GM12864 (cell line): ENCODE measurements at regions not wholly inside any gene's neighbourhood (a gene's known extent, or its start where the extent isn't known, plus 50 kb on each side); places are given as distances from the start of the nearest gene placed in this dataset.

Experiments used
- DNase-seq: peaks from one replicate; pipeline ENCODE4 v3.0.0-alpha.2; 2011; ENCODE audit warnings: low read depth
- H3K4me3 ChIP-seq: 2 replicates; pipeline ENCODE4 v1.5.1; 2011; ENCODE audit warnings: mild to moderate bottlenecking, low read depth, low read length, control low read depth
- TF ChIP-seq, protein P1 (sequence below): IDR thresholded peaks from 2 replicates; pipeline ENCODE4 v1.5.1; 2011; ENCODE audit warnings: low read depth, mild to moderate bottlenecking, moderate library complexity, low read length, control low read depth, inconsistent platforms; ENCODE audit errors: missing control alignments

DNA sequence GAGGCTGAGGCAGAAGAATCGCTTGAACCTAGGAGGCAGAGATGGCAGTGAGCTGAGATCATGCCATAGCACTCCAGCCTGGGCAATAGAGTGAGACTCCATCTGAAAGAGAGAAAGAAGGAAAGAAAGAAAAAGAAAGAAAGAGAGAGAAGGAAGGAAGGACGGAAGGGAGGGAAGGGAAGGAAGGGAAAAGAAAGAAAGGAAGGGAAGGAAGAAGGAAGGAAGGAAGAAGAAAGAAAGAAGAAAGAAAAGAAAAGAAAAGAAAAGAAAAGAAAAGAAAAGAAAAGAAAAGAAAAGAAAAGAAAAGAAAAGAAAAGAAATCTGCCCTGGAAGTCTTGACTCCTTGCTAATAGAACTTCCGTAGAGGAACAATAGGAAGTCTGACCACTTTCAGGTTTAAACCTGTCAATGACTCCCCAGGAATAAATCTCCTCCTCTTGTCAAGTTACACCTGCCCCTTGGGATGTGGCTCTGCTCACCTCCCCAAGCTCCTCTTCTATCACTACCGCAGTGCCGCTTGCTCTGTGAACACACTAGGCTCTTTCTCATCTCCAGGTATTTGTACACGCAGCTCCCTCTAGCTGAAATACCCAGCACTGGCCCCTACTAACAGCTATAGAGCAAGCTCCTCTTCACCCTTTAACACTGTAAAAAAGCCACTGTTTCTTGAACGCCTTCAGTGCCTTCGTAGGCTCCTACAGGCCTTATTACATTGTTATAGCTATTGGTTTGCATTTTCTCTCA, 773.1 kb upstream of the TBX3 start:
- no peak for DNase-seq
- no peak overlapping the region for H3K4me3 ChIP-seq
- TF ChIP-seq, protein P1, sequence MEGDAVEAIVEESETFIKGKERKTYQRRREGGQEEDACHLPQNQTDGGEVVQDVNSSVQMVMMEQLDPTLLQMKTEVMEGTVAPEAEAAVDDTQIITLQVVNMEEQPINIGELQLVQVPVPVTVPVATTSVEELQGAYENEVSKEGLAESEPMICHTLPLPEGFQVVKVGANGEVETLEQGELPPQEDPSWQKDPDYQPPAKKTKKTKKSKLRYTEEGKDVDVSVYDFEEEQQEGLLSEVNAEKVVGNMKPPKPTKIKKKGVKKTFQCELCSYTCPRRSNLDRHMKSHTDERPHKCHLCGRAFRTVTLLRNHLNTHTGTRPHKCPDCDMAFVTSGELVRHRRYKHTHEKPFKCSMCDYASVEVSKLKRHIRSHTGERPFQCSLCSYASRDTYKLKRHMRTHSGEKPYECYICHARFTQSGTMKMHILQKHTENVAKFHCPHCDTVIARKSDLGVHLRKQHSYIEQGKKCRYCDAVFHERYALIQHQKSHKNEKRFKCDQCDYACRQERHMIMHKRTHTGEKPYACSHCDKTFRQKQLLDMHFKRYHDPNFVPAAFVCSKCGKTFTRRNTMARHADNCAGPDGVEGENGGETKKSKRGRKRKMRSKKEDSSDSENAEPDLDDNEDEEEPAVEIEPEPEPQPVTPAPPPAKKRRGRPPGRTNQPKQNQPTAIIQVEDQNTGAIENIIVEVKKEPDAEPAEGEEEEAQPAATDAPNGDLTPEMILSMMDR: peak; percentile 32

DNA sequence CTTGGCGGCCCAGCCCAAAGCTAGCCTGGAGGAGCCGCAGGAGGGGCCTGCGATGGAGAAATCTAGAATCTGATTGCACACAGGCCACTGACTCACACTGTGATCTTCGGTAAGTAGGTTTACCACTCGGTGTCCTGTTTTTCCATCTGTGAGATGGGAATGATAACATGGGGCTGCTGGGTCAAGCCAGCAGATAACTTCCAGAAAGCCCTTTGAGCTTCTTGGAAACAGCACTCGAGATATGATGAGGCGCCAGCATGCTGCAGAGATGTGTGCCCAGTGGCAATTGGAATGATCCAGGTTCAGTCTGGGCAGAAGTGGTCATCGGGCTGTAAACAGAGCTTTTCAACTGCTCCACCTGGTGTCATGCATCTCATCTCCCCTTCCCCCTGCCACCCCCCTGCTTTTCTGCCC, 771.3 kb upstream of the TBX3 start:
- no peak for DNase-seq
- TF ChIP-seq, protein P1: no peak
- no peak overlapping the region for H3K4me3 ChIP-seq

DNA sequence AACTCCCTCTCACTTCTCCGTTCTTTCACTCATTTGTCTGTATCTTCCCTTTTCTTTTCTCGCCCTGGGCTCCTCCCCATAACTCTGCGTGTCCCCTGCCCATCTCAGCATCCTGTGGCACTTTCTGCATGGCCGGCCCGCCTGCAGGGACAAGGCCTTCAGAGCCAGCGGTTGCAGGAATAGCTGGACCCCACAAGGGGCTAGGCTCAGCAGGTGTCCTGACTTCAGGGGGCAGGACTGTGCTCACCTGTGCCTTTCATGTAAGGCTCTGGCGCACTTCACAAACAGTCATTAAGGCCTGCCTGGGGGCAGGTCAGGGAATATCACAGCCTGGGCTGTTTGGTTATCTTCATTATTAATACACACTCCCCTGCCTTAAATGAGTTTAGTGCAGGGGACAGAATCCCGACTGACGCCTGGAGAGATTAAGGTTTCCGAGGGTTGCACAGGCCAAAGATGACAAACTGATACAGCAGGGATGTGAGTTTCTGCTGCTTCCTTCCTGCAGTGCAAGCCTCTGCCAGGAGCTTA, 768.8 kb upstream of the TBX3 start:
- DNase-seq: no peak
- TF ChIP-seq, protein P1: no peak
- no peak overlapping the region for H3K4me3 ChIP-seq

DNA sequence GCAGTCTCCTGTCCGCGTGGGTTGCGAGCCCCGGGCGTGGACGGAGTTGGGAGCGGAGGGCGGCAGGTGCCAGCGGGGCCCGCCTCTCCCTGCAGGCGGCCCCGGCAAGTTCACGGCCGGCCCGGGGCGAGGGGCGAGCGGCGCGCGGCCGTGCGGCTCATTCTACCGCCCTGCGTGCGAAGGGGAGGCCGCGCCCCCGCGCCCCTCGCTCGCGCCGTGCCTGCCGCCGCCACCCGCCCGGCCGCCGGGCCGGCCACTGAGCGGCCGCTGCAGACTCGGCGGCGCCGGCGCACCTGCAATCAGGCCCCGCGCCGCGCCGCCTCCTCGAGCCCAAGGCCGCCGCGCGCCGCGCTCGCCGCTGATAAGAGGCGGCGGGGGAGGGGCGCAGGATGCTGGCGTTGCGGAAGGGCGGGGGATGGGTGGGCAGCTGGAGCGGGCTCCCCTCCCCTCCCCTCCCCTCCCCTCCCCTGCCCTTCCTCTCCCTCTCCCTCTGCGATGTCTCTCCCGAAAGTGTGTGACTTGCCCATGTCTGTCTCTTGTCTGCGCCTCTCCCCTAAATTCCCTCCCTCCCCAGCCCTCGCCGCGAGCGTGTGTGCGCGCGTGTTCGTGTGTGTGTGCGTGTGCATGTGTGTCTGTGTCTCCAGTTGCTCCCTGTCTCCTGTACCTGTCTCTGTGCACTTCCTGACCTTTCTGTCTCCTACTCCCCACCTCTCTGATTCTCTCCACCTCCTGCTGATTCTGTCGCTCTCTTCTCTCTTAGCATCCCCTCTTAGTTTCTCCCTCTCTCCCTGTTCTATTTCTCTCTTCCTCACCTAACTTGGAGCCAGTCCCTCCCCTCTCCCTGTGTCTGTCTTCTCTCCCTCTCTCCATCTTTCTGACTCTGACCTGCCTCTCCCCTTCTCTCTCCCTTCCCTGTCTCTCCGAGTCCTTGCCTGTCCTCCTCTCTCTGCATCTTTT, 768.1 kb upstream of the TBX3 start:
- H3K4me3 ChIP-seq: peak overlapping the region; percentile 15
- DNase-seq: no peak
- TF ChIP-seq, protein P1: no peak

DNA sequence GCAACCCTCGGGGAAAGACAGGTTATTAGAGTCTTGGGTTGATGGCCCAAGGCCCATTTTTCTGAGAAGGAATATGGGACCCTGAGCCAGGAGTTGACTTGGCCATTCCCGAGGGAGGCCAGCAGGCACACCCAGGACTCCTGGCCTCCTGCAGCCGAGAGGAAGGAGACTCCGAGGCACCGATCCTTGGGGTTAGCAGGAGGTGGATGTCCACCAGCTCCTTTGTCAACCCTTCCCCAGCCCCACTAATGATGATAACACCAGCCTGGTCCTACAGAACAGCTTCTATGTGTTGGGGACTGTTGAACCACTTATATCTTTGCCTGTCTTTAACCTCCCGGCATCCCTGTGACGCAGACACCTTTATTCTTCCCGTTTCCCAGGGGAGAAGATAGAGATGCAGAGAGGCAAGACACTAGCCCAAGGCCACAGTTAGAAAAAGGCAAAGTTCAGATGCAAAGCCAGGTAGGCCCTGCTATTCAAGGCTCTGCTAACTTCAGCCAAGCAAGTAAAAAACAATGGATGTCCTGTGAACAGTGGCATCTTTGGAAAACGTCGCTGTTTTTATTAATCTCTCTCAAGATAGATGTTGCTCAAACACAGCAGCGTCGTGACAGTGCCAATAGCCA, 767.3 kb upstream of the TBX3 start:
- TF ChIP-seq, protein P1: no peak
- DNase-seq: no peak
- H3K4me3 ChIP-seq: peak overlapping the region; percentile 15

DNA sequence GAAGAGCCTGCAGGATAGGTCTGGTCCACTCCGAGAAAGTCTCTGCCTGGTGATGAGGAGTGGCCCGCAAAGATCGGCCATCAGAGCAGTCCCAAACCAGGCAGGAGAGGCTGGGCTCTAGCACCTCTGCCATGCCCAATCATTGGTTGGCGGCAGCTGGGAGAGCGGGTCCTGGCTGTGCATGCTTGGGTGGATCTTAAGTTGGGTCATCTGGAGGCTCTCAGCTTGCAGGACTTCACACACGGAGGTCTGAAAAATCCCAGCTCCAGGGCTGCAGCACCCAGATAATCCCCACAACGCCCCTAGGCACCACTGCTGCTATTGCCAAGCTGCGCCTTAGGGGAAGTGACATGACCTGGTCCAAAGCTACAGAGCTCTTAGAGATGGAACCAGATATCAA, 766.7 kb upstream of the TBX3 start:
- no peak for DNase-seq

More for the DNA sequence above, 766.7 kb upstream of the TBX3 start:
- H3K4me3 ChIP-seq: no peak overlapping the region
- TF ChIP-seq, protein P1: no peak
